ENCODE measurements at regions not wholly inside any gene's neighbourhood (a gene's known extent, or its start where the extent isn't known, plus 50 kb on each side); places are given as distances from the start of the nearest gene placed in this dataset.

- intact Hi-C loops (cut with DNase I; ENCODE audit: low total_unique reads): no loop called here
- in situ Hi-C loops (cut with MboI; ENCODE audit: low pct_ligation_motif_present in 1 of 4, low pct_unique_long_range_greater_than_20kb in 1 of 4, low sequenced_read_pairs in 3 of 4): no loop called here
- TF ChIP-seq, protein P1, sequence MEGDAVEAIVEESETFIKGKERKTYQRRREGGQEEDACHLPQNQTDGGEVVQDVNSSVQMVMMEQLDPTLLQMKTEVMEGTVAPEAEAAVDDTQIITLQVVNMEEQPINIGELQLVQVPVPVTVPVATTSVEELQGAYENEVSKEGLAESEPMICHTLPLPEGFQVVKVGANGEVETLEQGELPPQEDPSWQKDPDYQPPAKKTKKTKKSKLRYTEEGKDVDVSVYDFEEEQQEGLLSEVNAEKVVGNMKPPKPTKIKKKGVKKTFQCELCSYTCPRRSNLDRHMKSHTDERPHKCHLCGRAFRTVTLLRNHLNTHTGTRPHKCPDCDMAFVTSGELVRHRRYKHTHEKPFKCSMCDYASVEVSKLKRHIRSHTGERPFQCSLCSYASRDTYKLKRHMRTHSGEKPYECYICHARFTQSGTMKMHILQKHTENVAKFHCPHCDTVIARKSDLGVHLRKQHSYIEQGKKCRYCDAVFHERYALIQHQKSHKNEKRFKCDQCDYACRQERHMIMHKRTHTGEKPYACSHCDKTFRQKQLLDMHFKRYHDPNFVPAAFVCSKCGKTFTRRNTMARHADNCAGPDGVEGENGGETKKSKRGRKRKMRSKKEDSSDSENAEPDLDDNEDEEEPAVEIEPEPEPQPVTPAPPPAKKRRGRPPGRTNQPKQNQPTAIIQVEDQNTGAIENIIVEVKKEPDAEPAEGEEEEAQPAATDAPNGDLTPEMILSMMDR (IDR thresholded peaks at IDR 0.05): no peak
- TF ChIP-seq POLR2AphosphoS5 (IDR thresholded peaks at IDR 0.05): no peak
- TF ChIP-seq POLR2A (IDR thresholded peaks at IDR 0.05): no peak
- TF ChIP-seq EP300 (IDR thresholded peaks at IDR 0.05; ENCODE audit: low read depth): no peak
- Histone ChIP-seq H3K4me1 (no peaks in the 10 kb centered on the region), H3K27me3 (no peaks in the 10 kb centered on the region), H3K9me3 (no peaks in the 10 kb centered on the region), H3K27ac (no peak overlapping the region), H3K4me3 (no peak overlapping the region), H3K36me3 (no peaks in the 10 kb centered on the region)
- no peak for DNase-seq
Observed at GRCh38 chr6:99011151-99011550, 63.4 kb upstream of the FBXL4 start.

DNA sequence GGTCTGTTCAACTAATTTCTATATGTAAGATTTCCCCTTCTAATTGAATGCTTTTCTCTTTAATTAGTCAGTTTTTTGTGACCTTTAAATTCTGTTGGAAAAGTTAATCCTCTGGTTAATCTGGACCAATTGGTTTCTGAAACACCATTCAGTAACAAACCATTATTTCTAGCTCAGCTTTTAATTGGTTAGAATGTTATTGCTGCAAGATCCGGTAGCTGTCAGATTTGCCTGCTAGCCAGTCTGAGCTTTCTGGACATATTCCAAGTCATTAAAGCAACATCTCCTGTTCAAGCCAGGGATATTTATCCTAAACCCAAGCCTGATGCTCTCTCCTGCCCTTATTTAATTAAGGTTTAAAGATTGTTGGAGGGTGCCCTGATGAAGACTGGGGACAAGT lies 55.1 kb upstream of the FBXL4 start:
- H3K36me3 ChIP-seq: no peaks in the 10 kb centered on the region
- no peaks in the 10 kb centered on the region for H3K4me1 ChIP-seq
- intact Hi-C loops (cut with DNase I; ENCODE audit: low total_unique reads) (no loop called here), in situ Hi-C loops (cut with MboI; ENCODE audit: low pct_ligation_motif_present in 1 of 4, low pct_unique_long_range_greater_than_20kb in 1 of 4, low sequenced_read_pairs in 3 of 4) (no loop called here)
- no peak overlapping the region for H3K4me3 ChIP-seq
- TF ChIP-seq, protein P1 (IDR thresholded peaks at IDR 0.05): no peak
- no peak for TF ChIP-seq POLR2AphosphoS5 (IDR thresholded peaks at IDR 0.05)
- TF ChIP-seq EP300 (IDR thresholded peaks at IDR 0.05; ENCODE audit: low read depth): no peak
- TF ChIP-seq POLR2A (IDR thresholded peaks at IDR 0.05): no peak
- 29 to 55% methylated on average over 1 of the region's 1 CpG for WGBS, 2 donors (ENCODE audit: low coverage in 1 of 2)
- no peaks in the 10 kb centered on the region for H3K9me3 ChIP-seq
- H3K27ac ChIP-seq: no peak overlapping the region
- no peak for DNase-seq
- H3K27me3 ChIP-seq: no peaks in the 10 kb centered on the region

GRCh38 chr6:98998103-98998502 lies 50.4 kb upstream of the FBXL4 start:
- DNase-seq: no peak
- H3K4me3 ChIP-seq: no peak overlapping the region
- WGBS, 2 donors (ENCODE audit: low coverage in 1 of 2): 85 to 86% methylated on average over 4 to 5 of the region's 5 CpGs
- no peaks in the 10 kb centered on the region for H3K27me3 ChIP-seq
- H3K36me3 ChIP-seq: no peaks in the 10 kb centered on the region
- H3K9me3 ChIP-seq: no peaks in the 10 kb centered on the region
- H3K27ac ChIP-seq: no peak overlapping the region
- in situ Hi-C loops (cut with MboI; ENCODE audit: low pct_ligation_motif_present in 1 of 4, low pct_unique_long_range_greater_than_20kb in 1 of 4, low sequenced_read_pairs in 3 of 4) (no loop called here), intact Hi-C loops (cut with DNase I; ENCODE audit: low total_unique reads) (no loop called here)
- TF ChIP-seq EP300 (IDR thresholded peaks at IDR 0.05; ENCODE audit: low read depth): no peak
- no peak for TF ChIP-seq POLR2A (IDR thresholded peaks at IDR 0.05)
- TF ChIP-seq POLR2AphosphoS5 (IDR thresholded peaks at IDR 0.05): no peak
- TF ChIP-seq, protein P1 (IDR thresholded peaks at IDR 0.05): no peak
- H3K4me1 ChIP-seq: no peaks in the 10 kb centered on the region

Small RNA genes in the stretch of these regions (small RNA-seq; reads per million reads assigned to genes)
- gene MIR548AI: 0 reads per million in 4 donors

Data from transverse colon (tissue), 4 donors.